ENCODE measurements at regions not wholly inside any gene's neighbourhood (a gene's known extent, or its start where the extent isn't known, plus 50 kb on each side); places are given as distances from the start of the nearest gene placed in this dataset.

GRCh38 chr20:58130581-58130980 lies 97.9 kb downstream of the ANKRD60 start:
- TF ChIP-seq POLR2A (IDR thresholded peaks at IDR 0.05) = no peak
- TF ChIP-seq, protein P1, sequence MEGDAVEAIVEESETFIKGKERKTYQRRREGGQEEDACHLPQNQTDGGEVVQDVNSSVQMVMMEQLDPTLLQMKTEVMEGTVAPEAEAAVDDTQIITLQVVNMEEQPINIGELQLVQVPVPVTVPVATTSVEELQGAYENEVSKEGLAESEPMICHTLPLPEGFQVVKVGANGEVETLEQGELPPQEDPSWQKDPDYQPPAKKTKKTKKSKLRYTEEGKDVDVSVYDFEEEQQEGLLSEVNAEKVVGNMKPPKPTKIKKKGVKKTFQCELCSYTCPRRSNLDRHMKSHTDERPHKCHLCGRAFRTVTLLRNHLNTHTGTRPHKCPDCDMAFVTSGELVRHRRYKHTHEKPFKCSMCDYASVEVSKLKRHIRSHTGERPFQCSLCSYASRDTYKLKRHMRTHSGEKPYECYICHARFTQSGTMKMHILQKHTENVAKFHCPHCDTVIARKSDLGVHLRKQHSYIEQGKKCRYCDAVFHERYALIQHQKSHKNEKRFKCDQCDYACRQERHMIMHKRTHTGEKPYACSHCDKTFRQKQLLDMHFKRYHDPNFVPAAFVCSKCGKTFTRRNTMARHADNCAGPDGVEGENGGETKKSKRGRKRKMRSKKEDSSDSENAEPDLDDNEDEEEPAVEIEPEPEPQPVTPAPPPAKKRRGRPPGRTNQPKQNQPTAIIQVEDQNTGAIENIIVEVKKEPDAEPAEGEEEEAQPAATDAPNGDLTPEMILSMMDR (IDR thresholded peaks at IDR 0.05 in 8 of 11, conservative IDR thresholded peaks at IDR 0.05 in 3 of 11) = no peak
- no peak for TF ChIP-seq POLR2AphosphoS5 (IDR thresholded peaks at IDR 0.05)
